Testis (tissue), 2 donors: ENCODE measurements at regions not wholly inside any gene's neighbourhood (a gene's known extent, or its start where the extent isn't known, plus 50 kb on each side); places are given as distances from the start of the nearest gene placed in this dataset.
"Not testable (repeated sequence)": the region's sequence is repeated elsewhere in the genome, so short reads cannot be mapped to it uniquely, and the experiment has no call there.

Source experiments
- POLR2A ChIP-seq: fragments of 450-650 bp; IDR thresholded peaks from one replicate; pipeline ENCODE4 v1.6.1; 2017; ENCODE audit warnings: antibody characterized with exemption, mild to moderate bottlenecking, moderate library complexity
- TF ChIP-seq, protein P1 (sequence below), 3 experiments: fragments of 450-650 bp in 2 of 3; fragments of 200-600 bp in 1 of 3; sonication (generic) in 1 of 3; IDR thresholded peaks; one replicate each; pipeline ENCODE4 v1.5.1; 2016 to 2019; ENCODE audit warnings: antibody characterized with exemption in 3 of 3, mild to moderate bottlenecking in 2 of 3, moderate library complexity in 1 of 3

DNA sequence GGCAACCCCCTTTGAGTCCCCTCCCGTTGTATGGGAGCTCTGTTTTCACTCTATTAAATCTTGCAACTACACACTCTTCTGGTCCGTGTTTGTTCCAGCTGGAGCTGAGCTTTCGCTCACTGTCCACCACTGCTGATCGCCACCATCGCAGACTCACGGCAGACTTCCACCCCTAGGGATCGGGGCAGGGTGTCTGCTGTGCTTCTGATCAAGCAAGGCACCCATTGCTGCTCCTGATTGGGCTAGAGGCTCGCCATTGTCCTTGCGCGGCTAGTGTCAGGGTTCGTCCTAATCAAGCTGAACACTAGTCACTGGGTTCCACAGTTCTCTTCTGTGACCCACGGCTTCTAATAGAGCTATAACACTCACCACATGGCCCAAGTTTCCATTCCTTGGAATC is 442.8 kb downstream of the SLITRK1 start:
- TF ChIP-seq, protein P1, sequence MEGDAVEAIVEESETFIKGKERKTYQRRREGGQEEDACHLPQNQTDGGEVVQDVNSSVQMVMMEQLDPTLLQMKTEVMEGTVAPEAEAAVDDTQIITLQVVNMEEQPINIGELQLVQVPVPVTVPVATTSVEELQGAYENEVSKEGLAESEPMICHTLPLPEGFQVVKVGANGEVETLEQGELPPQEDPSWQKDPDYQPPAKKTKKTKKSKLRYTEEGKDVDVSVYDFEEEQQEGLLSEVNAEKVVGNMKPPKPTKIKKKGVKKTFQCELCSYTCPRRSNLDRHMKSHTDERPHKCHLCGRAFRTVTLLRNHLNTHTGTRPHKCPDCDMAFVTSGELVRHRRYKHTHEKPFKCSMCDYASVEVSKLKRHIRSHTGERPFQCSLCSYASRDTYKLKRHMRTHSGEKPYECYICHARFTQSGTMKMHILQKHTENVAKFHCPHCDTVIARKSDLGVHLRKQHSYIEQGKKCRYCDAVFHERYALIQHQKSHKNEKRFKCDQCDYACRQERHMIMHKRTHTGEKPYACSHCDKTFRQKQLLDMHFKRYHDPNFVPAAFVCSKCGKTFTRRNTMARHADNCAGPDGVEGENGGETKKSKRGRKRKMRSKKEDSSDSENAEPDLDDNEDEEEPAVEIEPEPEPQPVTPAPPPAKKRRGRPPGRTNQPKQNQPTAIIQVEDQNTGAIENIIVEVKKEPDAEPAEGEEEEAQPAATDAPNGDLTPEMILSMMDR (IDR thresholded peaks at IDR 0.05) = not testable (repeated sequence)
- not testable (repeated sequence) for TF ChIP-seq POLR2A
